Effector memory CD8-positive, alpha-beta T cell (primary cell): ENCODE measurements at regions not wholly inside any gene's neighbourhood (a gene's known extent, or its start where the extent isn't known, plus 50 kb on each side); places are given as distances from the start of the nearest gene placed in this dataset.

Experiments
- ATAC-seq: fragments of 150-1000 bp; cut with Tn5 transposase; replicated peaks from 2 replicates; pipeline ENCODE4 v1.10.0; 2021; ENCODE audit warnings: mild to moderate bottlenecking, moderate library complexity
- DNase-seq, 3 experiments: peaks; one replicate each; pipeline ENCODE4 v3.0.0; 2021
- H3K27ac Mint-ChIP-seq, 2 donors: one replicate each; pipeline ENCODE4 v1.8.0; 2022; ENCODE audit warnings: mild to moderate bottlenecking in 2 of 2, mixed read lengths in 2 of 2, moderate library complexity in 2 of 2
- H3K27me3 Mint-ChIP-seq, 2 donors: one replicate each; pipeline ENCODE4 v1.8.0; 2022; ENCODE audit warnings: mixed read lengths in 2 of 2
- H3K36me3 Mint-ChIP-seq: one replicate; pipeline ENCODE4 v1.8.0; 2022; ENCODE audit warnings: mild to moderate bottlenecking, moderate library complexity, mixed read lengths; ENCODE audit not compliant: insufficient read depth
- H3K4me1 Mint-ChIP-seq, 2 donors: one replicate each; pipeline ENCODE4 v1.8.0; 2022; ENCODE audit warnings: low read depth in 2 of 2, mixed read lengths in 2 of 2
- H3K4me3 Mint-ChIP-seq, 2 donors: one replicate each; pipeline ENCODE4 v1.8.0; 2022; ENCODE audit warnings: mild to moderate bottlenecking in 2 of 2, mixed read lengths in 2 of 2, moderate library complexity in 2 of 2
- H3K9me3 Mint-ChIP-seq, 2 donors: one replicate each; pipeline ENCODE4 v1.8.0; 2022; ENCODE audit warnings: mixed read lengths in 2 of 2

GRCh38 chr1:94617957-94618739 lies 76.6 kb upstream of the F3 start:
- Mint-ChIP-seq H3K36me3 (no peaks in the 10 kb centered on the region), H3K9me3 (peaks cover 0 to 13% of the 10 kb centered on the region in 2 donors), H3K4me3 (no peak overlapping the region), H3K27ac (no peak overlapping the region), H3K4me1 (peaks cover 0 to 2% of the 10 kb centered on the region in 2 donors), H3K27me3 (peaks cover 29 to 40% of the 10 kb centered on the region in 2 donors)
- ATAC-seq, result no peak
- DNase-seq, result no peak

GRCh38 chr1:94617134-94617805 lies 75.7 kb upstream of the F3 start:
- ATAC-seq (no peak), DNase-seq (no peak)
- peaks cover 0 to 13% of the 10 kb centered on the region in 2 donors for H3K9me3 Mint-ChIP-seq
- peaks cover 29 to 40% of the 10 kb centered on the region in 2 donors for H3K27me3 Mint-ChIP-seq
- H3K27ac Mint-ChIP-seq, result no peak overlapping the region
- peaks cover 0 to 2% of the 10 kb centered on the region in 2 donors for H3K4me1 Mint-ChIP-seq
- H3K36me3 Mint-ChIP-seq, result no peaks in the 10 kb centered on the region
- H3K4me3 Mint-ChIP-seq, result no peak overlapping the region

GRCh38 chr1:94616506-94616905 lies 74.9 kb upstream of the F3 start:
- H3K4me1 Mint-ChIP-seq, result peaks cover 0 to 2% of the 10 kb centered on the region in 2 donors
- no peak overlapping the region for H3K27ac Mint-ChIP-seq
- H3K36me3 Mint-ChIP-seq, result no peaks in the 10 kb centered on the region
- H3K9me3 Mint-ChIP-seq, result peaks cover 0 to 13% of the 10 kb centered on the region in 2 donors
- peaks cover 29 to 40% of the 10 kb centered on the region in 2 donors for H3K27me3 Mint-ChIP-seq
- DNase-seq (no peak), ATAC-seq (no peak)
- no peak overlapping the region for H3K4me3 Mint-ChIP-seq

GRCh38 chr1:94614996-94615395 lies 73.4 kb upstream of the F3 start:
- Mint-ChIP-seq H3K4me3 (no peak overlapping the region), H3K36me3 (no peaks in the 10 kb centered on the region), H3K27ac (no peak overlapping the region), H3K27me3 (peaks cover 29 to 40% of the 10 kb centered on the region in 2 donors), H3K9me3 (peaks cover 0 to 13% of the 10 kb centered on the region in 2 donors), H3K4me1 (peaks cover 0 to 2% of the 10 kb centered on the region in 2 donors)
- no peak for DNase-seq
- ATAC-seq, result no peak

GRCh38 chr1:94614168-94614815 lies 72.7 kb upstream of the F3 start:
- H3K9me3 Mint-ChIP-seq, result peaks cover 0 to 13% of the 10 kb centered on the region in 2 donors
- no peak overlapping the region for H3K27ac Mint-ChIP-seq
- H3K27me3 Mint-ChIP-seq, result peaks cover 29 to 47% of the 10 kb centered on the region in 2 donors
- H3K4me3 Mint-ChIP-seq, result no peak overlapping the region
- H3K36me3 Mint-ChIP-seq, result no peaks in the 10 kb centered on the region
- peaks cover 0 to 2% of the 10 kb centered on the region in 2 donors for H3K4me1 Mint-ChIP-seq
- ATAC-seq (no peak), DNase-seq (no peak)

GRCh38 chr1:94612525-94613204 lies 71.1 kb upstream of the F3 start:
- no peak for ATAC-seq
- Mint-ChIP-seq H3K4me3 (no peak overlapping the region), H3K27ac (no peak overlapping the region), H3K9me3 (no peaks in the 10 kb centered on the region), H3K27me3 (peaks cover 26 to 39% of the 10 kb centered on the region in 2 donors), H3K4me1 (peaks cover 0 to 2% of the 10 kb centered on the region in 2 donors), H3K36me3 (no peaks in the 10 kb centered on the region)
- no peak for DNase-seq

- ATAC-seq (no peak), DNase-seq (no peak)
- no peaks in the 10 kb centered on the region for H3K36me3 Mint-ChIP-seq
- H3K9me3 Mint-ChIP-seq, result no peaks in the 10 kb centered on the region
- H3K4me1 Mint-ChIP-seq, result peaks cover 0 to 2% of the 10 kb centered on the region in 2 donors
- peaks cover 25 to 32% of the 10 kb centered on the region in 2 donors for H3K27me3 Mint-ChIP-seq
- no peak overlapping the region for H3K4me3 Mint-ChIP-seq
- no peak overlapping the region for H3K27ac Mint-ChIP-seq
These were observed 70.3 kb upstream of the F3 start for GRCh38 chr1:94611681-94612475.

GRCh38 chr1:94609619-94610018 lies 68.1 kb upstream of the F3 start:
- Mint-ChIP-seq H3K27me3 (peaks cover 9 to 21% of the 10 kb centered on the region in 2 donors), H3K4me3 (no peak overlapping the region), H3K9me3 (no peaks in the 10 kb centered on the region), H3K27ac (no peak overlapping the region), H3K4me1 (no peaks in the 10 kb centered on the region), H3K36me3 (no peaks in the 10 kb centered on the region)
- ATAC-seq, result no peak
- DNase-seq, result no peak

GRCh38 chr1:94608852-94609530 lies 67.4 kb upstream of the F3 start:
- Mint-ChIP-seq H3K9me3 (no peaks in the 10 kb centered on the region), H3K36me3 (no peaks in the 10 kb centered on the region), H3K4me3 (no peak overlapping the region), H3K27ac (no peak overlapping the region), H3K27me3 (peaks cover 9 to 22% of the 10 kb centered on the region in 2 donors), H3K4me1 (no peaks in the 10 kb centered on the region)
- DNase-seq (no peak), ATAC-seq (no peak)

- ATAC-seq, result no peak
- DNase-seq, result no peak
- Mint-ChIP-seq H3K9me3 (no peaks in the 10 kb centered on the region), H3K4me3 (no peak overlapping the region), H3K27me3 (peaks cover 16 to 29% of the 10 kb centered on the region in 2 donors), H3K36me3 (no peaks in the 10 kb centered on the region), H3K4me1 (peaks cover 0 to 4% of the 10 kb centered on the region in 2 donors), H3K27ac (no peak overlapping the region)
These were observed 66.7 kb upstream of the F3 start for GRCh38 chr1:94608142-94608851.

GRCh38 chr1:94607398-94607797 lies 65.8 kb upstream of the F3 start:
- peaks cover 17 to 32% of the 10 kb centered on the region in 2 donors for H3K27me3 Mint-ChIP-seq
- ATAC-seq (no peak), DNase-seq (no peak)
- H3K4me3 Mint-ChIP-seq, result no peak overlapping the region
- H3K9me3 Mint-ChIP-seq, result no peaks in the 10 kb centered on the region
- no peak overlapping the region for H3K27ac Mint-ChIP-seq
- peaks cover under 1% of the 10 kb centered on the region for H3K36me3 Mint-ChIP-seq
- peaks cover 5 to 11% of the 10 kb centered on the region in 2 donors for H3K4me1 Mint-ChIP-seq

- Mint-ChIP-seq H3K36me3 (peaks cover 3% of the 10 kb centered on the region), H3K4me3 (no peak overlapping the region), H3K27ac (no peak overlapping the region), H3K27me3 (peaks cover 17 to 38% of the 10 kb centered on the region in 2 donors), H3K4me1 (peaks cover 10 to 20% of the 10 kb centered on the region in 2 donors), H3K9me3 (no peaks in the 10 kb centered on the region)
- no peak for ATAC-seq
- no peak for DNase-seq
These were observed 64.9 kb upstream of the F3 start for GRCh38 chr1:94606471-94606870.
